Epidermal melanocyte (primary cell): ENCODE measurements at regions not wholly inside any gene's neighbourhood (a gene's known extent, or its start where the extent isn't known, plus 50 kb on each side); places are given as distances from the start of the nearest gene placed in this dataset.
"Not testable (repeated sequence)": the region's sequence is repeated elsewhere in the genome, so short reads cannot be mapped to it uniquely, and the experiment has no call there.

Source experiments
- DNase-seq: peaks from one replicate; pipeline ENCODE4 v3.0.0; 2011; ENCODE audit warnings: low spot score; ENCODE audit not compliant: insufficient read length

- no peak for DNase-seq
Observed at GRCh38 chr13:63880705-63881104, 2465.1 kb upstream of the PCDH20 start.

GRCh38 chr13:63873936-63874335 is 2458.3 kb upstream of the PCDH20 start:
- DNase-seq: no peak

GRCh38 chr13:63864171-63864902 is 2448.7 kb upstream of the PCDH20 start:
- DNase-seq: no peak

GRCh38 chr13:63855457-63856118 is 2439.9 kb upstream of the PCDH20 start:
- DNase-seq: no peak

- DNase-seq: no peak
Observed at GRCh38 chr13:63853816-63854215, 2438.2 kb upstream of the PCDH20 start.

- no peak for DNase-seq
Observed at GRCh38 chr13:63851526-63851925, 2435.9 kb upstream of the PCDH20 start.

GRCh38 chr13:63843766-63844699 is 2428.4 kb upstream of the PCDH20 start:
- no peak for DNase-seq

GRCh38 chr13:63842102-63842501 is 2426.5 kb upstream of the PCDH20 start:
- DNase-seq: no peak

GRCh38 chr13:63840551-63841421 is 2425.1 kb upstream of the PCDH20 start:
- DNase-seq: no peak

- no peak for DNase-seq
Observed at GRCh38 chr13:63838366-63839110, 2422.9 kb upstream of the PCDH20 start.

GRCh38 chr13:63837701-63838100 is 2422.1 kb upstream of the PCDH20 start:
- DNase-seq: not testable (repeated sequence)

GRCh38 chr13:63829609-63830008 is 2414.0 kb upstream of the PCDH20 start:
- not testable (repeated sequence) for DNase-seq

- not testable (repeated sequence) for DNase-seq
Observed at GRCh38 chr13:63821785-63822184, 2406.1 kb upstream of the PCDH20 start.

GRCh38 chr13:63811428-63812004 is 2395.9 kb upstream of the PCDH20 start:
- not testable (repeated sequence) for DNase-seq

- not testable (repeated sequence) for DNase-seq
Observed at GRCh38 chr13:63791134-63791533, 2375.5 kb upstream of the PCDH20 start.

GRCh38 chr13:63774133-63774532 is 2358.5 kb upstream of the PCDH20 start:
- DNase-seq: no peak

GRCh38 chr13:63773476-63773875 is 2357.8 kb upstream of the PCDH20 start:
- DNase-seq: peak; percentile 18

- DNase-seq: not testable (repeated sequence)
Observed at GRCh38 chr13:63757683-63758082, 2342.0 kb upstream of the PCDH20 start.

GRCh38 chr13:63749857-63750256 is 2334.2 kb upstream of the PCDH20 start:
- DNase-seq: not testable (repeated sequence)

GRCh38 chr13:63741814-63742101 is 2326.1 kb upstream of the PCDH20 start:
- DNase-seq: not testable (repeated sequence)
